Posterior vena cava (tissue), 2 donors: ENCODE measurements at regions not wholly inside any gene's neighbourhood (a gene's known extent, or its start where the extent isn't known, plus 50 kb on each side); places are given as distances from the start of the nearest gene placed in this dataset.

Experiments
- DNase-seq: peaks from one replicate; pipeline ENCODE4 v3.0.0-alpha.2; 2020; ENCODE audit warnings: low spot score
- intact Hi-C, 2 donors: fragments of 100-400 bp; cut with DNase I; formaldehyde crosslinking; loops; one replicate each; pipeline versions ENCODE4 v1.14.1 to v1.14.2; 2022 to 2023
- donor health status: DM: yes; HTN: yes; CAD: no.
- donor health status: DM: yes; HTN: yes; CAD: no.

- intact Hi-C loops: loop anchor here in 1 of 2 donors (5.0 kb wide), 1 partner anchor 1712 kb away; no protein-coding TSS in a partner anchor
- DNase-seq: no peak
These were observed 645.7 kb downstream of the DNAJB9 start for GRCh38 chr7:109215341-109215740.

- DNase-seq: no peak
These were observed 654.4 kb downstream of the DNAJB9 start for GRCh38 chr7:109224100-109224499.

GRCh38 chr7:109226699-109227098 lies 657.0 kb downstream of the DNAJB9 start:
- intact Hi-C loops: no loop called here
- no peak for DNase-seq

More at GRCh38 chr7:109224100-109224499, 654.4 kb downstream of the DNAJB9 start:
- intact Hi-C loops: no loop called here

GRCh38 chr7:109235316-109235715 lies 665.6 kb downstream of the DNAJB9 start:
- DNase-seq: no peak
- intact Hi-C loops: loop anchor here in 1 of 2 donors (10.0 kb wide), 1 partner anchor 621 kb away; no protein-coding TSS in a partner anchor

- no peak for DNase-seq
- intact Hi-C loops: no loop called here
These were observed 676.8 kb downstream of the DNAJB9 start for GRCh38 chr7:109246330-109247077.

GRCh38 chr7:109256762-109257560 lies 687.3 kb downstream of the DNAJB9 start:
- DNase-seq: no peak
- intact Hi-C loops: no loop called here

GRCh38 chr7:109259151-109259550 lies 689.5 kb downstream of the DNAJB9 start:
- DNase-seq: no peak
- intact Hi-C loops: no loop called here

GRCh38 chr7:109261781-109262180 lies 692.1 kb downstream of the DNAJB9 start:
- DNase-seq: no peak
- intact Hi-C loops: no loop called here

- intact Hi-C loops: no loop called here
- no peak for DNase-seq
These were observed 696.9 kb downstream of the DNAJB9 start for GRCh38 chr7:109266610-109267009.

GRCh38 chr7:109276348-109276747 lies 706.7 kb downstream of the DNAJB9 start:
- intact Hi-C loops: loop anchor here in 1 of 2 donors (5.0 kb wide), 1 partner anchor 1421 kb away; no protein-coding TSS in a partner anchor
- no peak for DNase-seq

- intact Hi-C loops: no loop called here
- DNase-seq: no peak
These were observed 713.1 kb downstream of the DNAJB9 start for GRCh38 chr7:109282726-109283125.

GRCh38 chr7:109284943-109285342 lies 715.3 kb downstream of the DNAJB9 start:
- DNase-seq: no peak
- intact Hi-C loops: no loop called here

GRCh38 chr7:109295158-109295557 lies 725.5 kb downstream of the DNAJB9 start:
- no peak for DNase-seq
- intact Hi-C loops: no loop called here

GRCh38 chr7:109308816-109309215 lies 739.1 kb downstream of the DNAJB9 start:
- intact Hi-C loops: no loop called here
- DNase-seq: no peak

GRCh38 chr7:109309790-109310189 lies 740.1 kb downstream of the DNAJB9 start:
- DNase-seq: no peak
- intact Hi-C loops: no loop called here

GRCh38 chr7:109318136-109318535 lies 748.5 kb downstream of the DNAJB9 start:
- DNase-seq: no peak

GRCh38 chr7:109322833-109323232 lies 753.2 kb downstream of the DNAJB9 start:
- no peak for DNase-seq
- intact Hi-C loops: no loop called here

More at GRCh38 chr7:109318136-109318535, 748.5 kb downstream of the DNAJB9 start:
- intact Hi-C loops: no loop called here

GRCh38 chr7:109331423-109331822 lies 761.7 kb downstream of the DNAJB9 start:
- intact Hi-C loops: no loop called here
- DNase-seq: no peak

GRCh38 chr7:109335951-109336350 lies 766.3 kb downstream of the DNAJB9 start:
- intact Hi-C loops: no loop called here
- no peak for DNase-seq

GRCh38 chr7:109336531-109336930 lies 766.9 kb downstream of the DNAJB9 start:
- DNase-seq: no peak
- intact Hi-C loops: no loop called here
